GM21529 (cell line): ENCODE measurements at regions not wholly inside any gene's neighbourhood (a gene's known extent, or its start where the extent isn't known, plus 50 kb on each side); places are given as distances from the start of the nearest gene placed in this dataset.
"Not testable (repeated sequence)": the region's sequence is repeated elsewhere in the genome, so short reads cannot be mapped to it uniquely, and the experiment has no call there.

Experiments
- ATAC-seq: cut with Tn5 transposase; IDR thresholded peaks from one replicate; pipeline ENCODE4 v1.9.1; 2021; ENCODE audit not compliant: unreplicated experiment

- no peak for ATAC-seq
Observed at GRCh38 chr10:4186849-4187540, 402.0 kb upstream of the KLF6 start.

- no peak for ATAC-seq
Observed at GRCh38 chr10:4183761-4184261, 398.8 kb upstream of the KLF6 start.

GRCh38 chr10:4181621-4182049 lies 396.6 kb upstream of the KLF6 start:
- peak; percentile 60 for ATAC-seq

DNA sequence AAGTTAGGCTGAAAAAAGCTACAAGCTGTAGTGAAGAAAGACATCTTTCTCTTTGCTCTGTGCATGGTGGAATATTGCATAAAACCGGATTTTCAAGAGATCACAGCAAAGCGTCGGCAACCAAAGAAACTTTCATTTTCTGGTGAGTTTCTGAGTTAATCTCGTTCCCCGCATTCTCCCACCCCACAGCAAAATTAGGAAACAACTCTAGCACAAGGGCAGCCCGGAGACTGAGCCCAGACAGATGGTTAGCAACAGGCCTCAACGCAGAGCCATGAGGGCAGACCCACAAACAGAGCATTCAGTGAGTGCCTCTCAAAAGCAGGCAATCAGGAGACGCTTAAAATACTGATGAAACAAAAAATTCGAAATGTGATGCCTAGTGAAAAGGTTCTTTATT lies 396.1 kb upstream of the KLF6 start:
- no peak for ATAC-seq

DNA sequence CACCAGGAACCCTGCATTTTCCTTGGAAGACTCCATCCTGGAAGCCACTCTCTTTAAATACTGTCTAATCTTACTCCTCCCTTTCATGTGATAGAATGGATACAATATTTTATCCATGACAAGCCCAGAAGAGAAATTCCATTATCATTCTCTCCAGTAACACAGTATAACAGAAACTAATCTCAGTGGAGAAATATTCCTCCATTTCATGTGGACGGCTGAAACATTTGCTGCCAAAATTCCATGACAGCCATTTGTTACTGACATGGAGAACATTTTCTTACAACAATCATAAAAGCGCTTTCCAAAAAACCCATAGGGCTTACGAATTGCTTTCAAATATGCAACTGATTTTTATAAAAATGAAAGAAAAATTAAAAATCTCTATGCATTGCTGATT lies 392.8 kb upstream of the KLF6 start:
- no peak for ATAC-seq

DNA sequence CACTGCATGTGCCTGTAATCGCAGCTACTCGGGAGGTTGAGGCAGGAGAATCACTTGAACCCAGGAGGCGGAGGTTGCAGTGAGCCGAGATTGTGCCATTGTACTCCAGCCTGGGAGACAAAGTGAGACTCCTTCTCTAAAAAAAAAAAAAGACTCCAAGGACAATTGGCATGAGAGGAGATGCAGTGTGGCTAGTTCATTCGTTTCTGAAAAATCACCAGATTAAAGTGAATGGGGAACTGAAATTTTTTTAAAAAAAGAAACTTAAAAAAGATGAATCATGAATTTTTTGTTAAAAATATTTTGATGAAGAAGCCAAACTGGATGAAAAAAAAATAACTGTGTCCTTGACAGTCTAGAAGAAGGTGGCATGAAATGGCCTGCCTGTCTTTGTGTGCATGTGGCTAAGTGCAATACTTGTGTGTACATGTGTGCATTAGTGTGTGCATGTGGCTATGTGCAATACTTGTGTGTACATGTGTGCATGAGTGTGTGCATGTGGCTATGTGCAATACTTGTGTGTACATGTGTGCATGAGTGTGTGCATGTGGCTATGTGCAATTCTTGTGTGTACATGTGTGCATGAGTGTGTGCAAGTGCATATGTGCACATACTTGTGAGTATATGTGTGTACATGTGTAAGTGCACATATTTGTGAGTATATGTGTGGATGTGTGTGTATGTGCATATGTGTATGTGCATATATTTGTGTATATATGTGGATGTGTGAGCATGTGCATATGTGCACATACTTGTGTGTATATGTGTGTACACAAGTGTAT lies 391.7 kb upstream of the KLF6 start:
- ATAC-seq: peak; percentile 37

- no peak for ATAC-seq
Observed at GRCh38 chr10:4174197-4174596, 389.2 kb upstream of the KLF6 start.

- peak; percentile 48 for ATAC-seq
Observed at GRCh38 chr10:4170633-4171314, 385.8 kb upstream of the KLF6 start.

GRCh38 chr10:4170181-4170580 lies 385.2 kb upstream of the KLF6 start:
- no peak for ATAC-seq

DNA sequence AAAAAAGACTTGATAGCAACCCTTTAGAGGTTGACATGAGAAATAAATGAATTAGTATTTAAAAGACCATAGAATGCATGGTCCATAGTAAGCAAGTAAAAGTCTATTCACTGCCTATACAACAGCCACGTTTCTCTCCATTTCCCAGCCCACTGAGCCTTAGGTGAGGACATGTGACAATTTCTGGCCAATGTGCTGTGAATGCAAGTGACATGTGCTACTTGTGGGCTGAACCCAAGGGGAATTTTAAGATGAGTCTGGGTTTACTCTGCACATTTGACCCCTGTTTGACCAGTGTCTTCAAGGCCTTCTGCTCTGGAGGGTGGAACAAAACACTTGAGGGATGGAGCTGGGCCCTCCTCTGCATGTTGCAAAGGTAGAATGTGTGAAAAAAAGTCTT lies 384.4 kb upstream of the KLF6 start:
- no peak for ATAC-seq

DNA sequence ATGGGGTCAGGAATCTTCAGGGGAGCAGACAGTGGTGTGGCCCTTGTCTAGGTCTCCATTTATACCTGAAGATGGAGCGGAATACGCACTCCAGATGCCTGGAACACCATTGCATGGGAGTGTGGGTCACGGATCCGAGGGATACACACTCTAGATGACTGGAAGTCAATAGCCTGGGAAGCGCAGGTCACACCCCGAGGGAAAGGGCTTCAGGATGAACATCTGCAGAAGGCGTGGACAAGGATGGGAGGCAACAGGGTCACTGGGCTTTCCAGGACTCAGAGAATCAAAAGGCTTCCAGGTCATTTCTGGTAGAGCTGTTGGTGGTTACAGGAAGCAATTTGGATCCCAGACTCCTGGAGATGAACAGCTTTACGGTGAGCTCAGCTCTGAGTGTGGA lies 382.2 kb upstream of the KLF6 start:
- no peak for ATAC-seq

GRCh38 chr10:4162571-4163286 lies 377.7 kb upstream of the KLF6 start:
- ATAC-seq: no peak

DNA sequence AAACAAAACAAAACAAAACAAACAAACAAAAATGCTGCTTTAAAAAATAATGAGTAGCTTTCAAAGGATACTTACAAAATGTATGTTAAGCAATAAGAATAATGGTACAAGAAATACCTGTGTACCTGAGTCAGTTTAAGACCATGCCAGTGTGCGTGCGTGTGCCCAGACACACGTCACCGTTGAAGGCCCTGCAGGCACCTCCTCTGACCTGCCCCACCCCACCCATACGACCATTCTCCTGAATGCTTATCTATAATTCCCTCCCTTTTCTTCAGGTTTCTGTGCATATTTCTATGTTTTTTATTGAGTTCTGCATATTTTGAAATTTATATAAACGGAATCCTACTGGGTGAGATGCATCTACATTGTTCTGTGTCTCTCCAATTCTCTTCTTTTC lies 374.2 kb upstream of the KLF6 start:
- no peak for ATAC-seq

- no peak for ATAC-seq
Observed at GRCh38 chr10:4154191-4154715, 369.2 kb upstream of the KLF6 start.

- no peak for ATAC-seq
Observed at GRCh38 chr10:4151466-4151865, 366.5 kb upstream of the KLF6 start.

DNA sequence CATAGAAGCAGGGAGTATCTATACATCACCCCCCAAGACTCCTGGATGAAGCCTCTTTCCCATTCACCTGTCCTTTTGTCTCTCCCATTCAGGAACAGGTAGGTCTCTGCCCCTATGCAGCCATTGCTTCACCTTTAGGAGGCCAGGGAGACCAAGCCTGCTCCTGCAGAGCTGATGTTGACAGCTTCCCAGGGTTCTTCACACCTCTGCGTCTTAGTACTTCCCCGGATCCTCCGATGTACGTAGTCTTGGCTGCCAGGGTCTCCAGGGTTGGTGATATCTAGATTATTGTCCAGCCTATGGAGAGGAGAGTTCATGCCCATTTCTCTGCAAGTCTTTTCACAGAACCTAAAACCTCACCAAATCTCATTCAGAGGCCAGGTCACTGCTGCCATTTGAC lies 365.7 kb upstream of the KLF6 start:
- no peak for ATAC-seq

GRCh38 chr10:4149460-4149859 lies 364.5 kb upstream of the KLF6 start:
- ATAC-seq: not testable (repeated sequence)

- ATAC-seq: no peak
Observed at GRCh38 chr10:4147245-4147644, 362.2 kb upstream of the KLF6 start.

DNA sequence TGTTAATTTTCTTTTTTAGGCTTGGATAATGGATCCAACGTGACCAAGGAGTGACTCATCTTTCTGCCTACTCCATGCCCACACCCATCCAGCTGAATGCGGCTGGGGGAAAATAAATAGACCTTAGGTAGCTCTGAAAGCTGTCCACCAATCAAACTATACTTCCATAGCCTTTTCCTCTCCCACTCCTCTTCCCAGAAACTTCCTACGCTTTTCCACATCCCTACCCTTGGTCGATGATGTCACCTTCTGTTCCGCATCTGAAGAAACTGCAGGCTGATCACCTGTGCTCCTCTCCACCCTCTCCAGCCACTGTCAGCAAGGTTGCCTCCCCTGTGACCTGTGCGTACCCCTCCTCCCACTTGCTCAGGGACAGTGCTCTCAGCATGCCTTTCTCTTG lies 359.8 kb upstream of the KLF6 start:
- ATAC-seq: no peak

GRCh38 chr10:4141471-4141870 lies 356.5 kb upstream of the KLF6 start:
- no peak for ATAC-seq

- ATAC-seq: no peak
Observed at GRCh38 chr10:4138146-4138721, 353.2 kb upstream of the KLF6 start.
